Stimulated activated CD8-positive, alpha-beta memory T cell treated with anti-CD3 and anti-CD28 coated beads, Interleukin-2, amount 100 ng/mL, for 48 hours (primary cell): ENCODE measurements at regions not wholly inside any gene's neighbourhood (a gene's known extent, or its start where the extent isn't known, plus 50 kb on each side); places are given as distances from the start of the nearest gene placed in this dataset.
"Not testable (repeated sequence)": the region's sequence is repeated elsewhere in the genome, so short reads cannot be mapped to it uniquely, and the experiment has no call there.

ENCODE experiments used
- DNase-seq, 2 donors: peaks; one replicate each; pipeline ENCODE4 v3.0.0-alpha.2; 2020; ENCODE audit warnings: low read depth in 2 of 2

DNA sequence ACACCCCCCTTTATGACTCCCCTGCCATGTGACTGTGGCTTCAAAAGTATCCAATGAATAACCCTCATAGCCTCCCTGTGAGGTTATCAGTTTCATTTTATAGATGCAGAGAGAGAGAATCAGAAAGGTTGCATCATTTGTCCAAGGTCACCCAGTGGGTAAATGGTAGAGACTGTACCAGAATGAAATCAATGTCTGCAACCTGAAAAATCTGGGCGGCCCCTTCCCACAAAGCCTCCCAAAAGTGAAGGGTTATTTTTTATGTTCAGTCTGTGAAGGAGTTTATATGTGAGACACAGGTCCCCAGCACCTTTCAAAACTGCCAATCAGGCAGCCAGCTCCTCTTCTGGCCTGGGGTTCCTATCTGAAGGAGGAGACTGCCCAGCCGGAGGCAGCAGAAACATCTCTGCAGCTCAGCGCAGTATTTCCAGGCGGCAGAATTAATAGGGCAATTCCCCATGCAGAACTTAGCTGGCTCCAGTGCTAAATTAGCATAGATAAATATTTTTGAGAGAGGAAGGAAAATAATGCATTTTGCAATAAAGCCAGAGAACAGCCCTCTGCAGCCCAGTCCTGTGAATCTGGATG, 130.8 kb upstream of the PRR20G start:
- DNase-seq, result no peak

DNA sequence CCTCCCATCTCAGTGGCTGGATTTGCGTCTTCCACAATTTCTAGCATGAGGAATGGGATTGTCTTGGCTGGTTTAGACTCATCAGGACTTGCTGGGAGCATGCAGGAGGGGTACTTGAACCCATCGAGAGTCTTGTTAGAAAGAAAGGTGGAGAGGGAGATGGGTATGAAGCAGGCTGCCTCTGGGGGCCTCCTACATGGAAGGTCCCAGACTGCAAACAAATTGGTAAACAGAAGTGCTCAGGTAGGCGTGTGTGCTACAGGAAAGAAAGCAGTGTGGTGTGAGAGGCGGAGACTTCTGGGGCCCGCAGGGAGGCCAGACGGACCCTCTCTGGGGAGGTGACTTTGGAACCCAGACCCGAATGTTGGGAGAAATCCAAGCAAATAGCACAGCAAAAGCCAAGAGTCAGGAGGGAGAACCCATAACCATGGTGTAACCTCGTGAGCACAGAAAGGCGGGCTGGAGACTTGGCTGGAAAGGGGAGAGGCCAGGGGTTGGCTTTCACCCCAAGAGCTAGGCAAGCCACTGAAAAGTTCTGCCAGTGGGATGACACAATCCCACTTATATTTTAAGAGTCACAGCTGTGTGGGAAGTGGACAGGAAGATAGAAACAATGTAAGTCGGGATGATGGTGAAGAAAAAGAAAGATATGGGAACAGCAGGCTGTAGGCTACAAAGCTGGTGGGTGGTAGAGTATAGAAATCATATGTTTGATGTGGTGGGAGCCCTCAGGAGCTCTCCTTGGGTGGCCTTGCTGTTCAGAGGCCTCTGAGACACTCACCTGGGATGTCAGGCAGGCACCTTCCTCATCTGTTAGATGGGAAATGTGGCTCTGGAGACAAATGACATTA, 130.1 kb upstream of the PRR20G start:
- no peak for DNase-seq

DNA sequence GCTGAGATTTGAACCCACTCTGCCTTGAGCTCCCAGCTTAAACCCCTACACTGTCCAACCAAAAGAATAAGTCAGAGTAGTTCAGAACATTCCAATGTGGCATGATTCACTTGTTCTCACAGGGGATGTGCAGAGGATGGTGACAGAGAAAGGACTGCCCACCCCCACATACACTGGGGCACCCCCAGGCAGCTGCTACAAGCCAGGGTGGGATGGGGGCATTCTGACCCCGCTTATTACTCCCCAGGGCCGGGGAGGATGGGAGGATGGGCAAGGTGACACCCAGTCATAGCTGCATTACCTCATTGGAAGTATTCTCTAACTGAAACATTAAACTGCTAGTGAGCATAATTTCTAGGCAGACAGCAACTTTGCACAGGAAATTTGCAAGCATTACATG, 126.0 kb upstream of the PRR20G start:
- no peak for DNase-seq

DNA sequence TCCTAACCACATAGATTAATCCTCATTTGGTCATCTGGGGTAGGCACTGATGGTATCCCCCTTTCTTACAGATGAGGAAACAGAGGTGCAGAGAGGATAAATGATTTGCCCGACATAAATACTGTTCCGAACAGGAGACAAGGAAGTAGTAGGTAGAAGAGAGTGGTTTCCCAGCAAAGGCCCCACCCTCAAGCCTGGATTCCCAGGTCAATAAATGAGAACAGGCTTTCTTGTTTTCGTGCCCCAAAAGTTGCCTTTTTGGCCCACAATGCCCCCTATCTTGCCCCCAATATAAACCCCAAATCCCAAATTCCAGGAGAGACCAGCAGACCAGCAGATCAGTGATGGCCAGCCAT, 125.5 kb upstream of the PRR20G start:
- DNase-seq, result no peak

DNA sequence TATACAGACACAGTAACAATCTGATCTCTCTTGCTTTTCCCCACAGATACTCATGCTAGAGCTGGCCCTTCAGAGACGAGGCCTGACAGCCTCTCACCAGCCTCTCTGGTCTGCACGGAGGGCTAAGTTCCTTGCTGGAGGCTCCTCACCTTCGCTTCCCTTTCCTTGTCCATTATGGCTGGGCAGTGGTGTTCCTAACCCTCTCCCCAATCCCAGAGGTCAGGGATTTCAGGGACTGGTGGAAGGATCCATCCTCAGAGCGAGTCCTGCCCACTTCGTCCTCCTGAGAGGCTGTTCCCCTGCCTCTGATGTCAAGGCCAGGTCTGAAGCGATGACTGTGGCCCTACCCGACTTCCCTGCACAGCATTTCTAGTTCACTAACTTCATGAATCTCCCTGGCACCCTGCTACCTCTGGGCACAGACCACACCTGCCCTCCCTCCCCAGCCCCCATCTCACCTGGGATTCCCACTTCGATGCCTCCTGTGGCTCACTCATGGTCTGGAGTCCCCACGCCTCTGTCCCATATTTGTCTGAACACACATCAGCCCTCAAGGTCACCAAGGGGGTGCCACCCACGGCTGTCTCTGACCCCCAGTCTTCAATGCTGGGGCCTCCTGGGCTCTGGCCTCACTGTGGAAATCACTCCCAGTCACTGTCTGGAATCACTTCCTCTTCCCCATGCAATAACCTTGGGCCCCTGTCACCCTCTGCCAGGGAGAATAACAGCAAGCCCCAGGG, 124.9 kb upstream of the PRR20G start:
- no peak for DNase-seq

DNA sequence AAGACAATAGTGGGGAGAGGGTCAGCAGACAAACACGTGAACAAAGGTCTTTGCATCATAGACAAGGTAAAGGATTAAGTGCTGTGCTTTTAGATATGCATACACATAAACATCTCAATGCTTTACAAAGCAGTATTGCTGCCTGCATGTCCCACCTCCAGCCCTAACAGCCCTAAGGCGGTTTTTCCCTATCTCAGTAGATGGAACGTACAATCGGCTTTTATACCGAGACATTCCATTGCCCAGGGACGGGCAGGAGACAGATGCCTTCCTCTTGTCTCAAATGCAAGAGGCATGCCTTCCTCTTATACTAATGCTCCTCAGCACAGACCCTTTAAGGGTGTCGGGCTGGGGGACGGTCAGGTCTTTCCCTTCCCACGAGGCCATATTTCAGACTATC, 124.0 kb upstream of the PRR20G start:
- DNase-seq, result not testable (repeated sequence)

DNA sequence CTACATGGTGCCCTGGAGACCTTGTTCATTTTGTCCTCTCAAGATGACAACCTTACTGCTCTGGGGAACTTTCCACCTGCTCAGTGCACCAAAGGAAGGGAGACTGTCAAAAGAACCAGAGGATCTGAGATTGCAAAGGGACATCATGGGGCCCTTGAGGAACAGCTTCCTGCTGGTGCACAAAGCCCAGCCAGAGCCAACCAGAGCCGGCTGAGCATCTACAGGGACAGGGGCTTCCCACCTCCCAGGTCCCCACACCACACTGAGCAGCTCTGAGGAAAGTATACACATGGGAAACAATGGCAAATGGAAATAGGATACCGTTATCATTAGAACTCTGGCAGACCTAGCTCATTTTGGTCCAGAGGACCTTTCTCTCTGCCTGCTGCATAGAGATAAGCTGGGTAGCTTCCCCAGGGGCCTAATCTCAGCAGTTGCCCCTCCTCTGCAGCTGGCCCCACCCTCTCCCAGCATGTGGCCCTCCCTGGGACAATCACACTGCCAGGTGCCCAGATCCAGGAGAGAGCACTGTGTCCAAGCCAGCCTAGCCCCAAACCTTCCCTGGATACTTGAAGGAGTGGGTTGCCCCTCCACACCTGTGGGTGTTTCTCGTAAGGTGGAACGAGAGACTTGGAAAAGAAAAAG, 123.4 kb upstream of the PRR20G start:
- no peak for DNase-seq

DNA sequence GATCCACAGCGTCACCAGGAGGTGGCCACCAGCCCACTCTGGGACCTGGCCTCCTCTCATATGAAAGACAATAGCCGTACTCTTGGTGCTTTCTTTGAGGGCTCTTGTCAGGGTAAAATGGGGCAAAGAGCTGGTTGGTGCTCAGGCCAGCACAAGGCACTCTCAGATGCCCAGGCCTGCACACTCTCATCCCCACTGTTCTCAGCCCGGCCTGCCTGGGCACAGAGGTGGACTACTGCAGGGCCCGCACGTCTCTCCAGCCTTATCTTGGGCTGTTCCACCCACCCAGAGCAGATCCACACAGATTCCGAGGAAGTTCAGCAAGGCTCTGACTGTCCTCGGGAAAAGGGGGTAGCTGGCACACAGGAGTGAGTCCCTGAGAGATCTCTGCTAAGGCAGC, 122.8 kb upstream of the PRR20G start:
- DNase-seq, result no peak

DNA sequence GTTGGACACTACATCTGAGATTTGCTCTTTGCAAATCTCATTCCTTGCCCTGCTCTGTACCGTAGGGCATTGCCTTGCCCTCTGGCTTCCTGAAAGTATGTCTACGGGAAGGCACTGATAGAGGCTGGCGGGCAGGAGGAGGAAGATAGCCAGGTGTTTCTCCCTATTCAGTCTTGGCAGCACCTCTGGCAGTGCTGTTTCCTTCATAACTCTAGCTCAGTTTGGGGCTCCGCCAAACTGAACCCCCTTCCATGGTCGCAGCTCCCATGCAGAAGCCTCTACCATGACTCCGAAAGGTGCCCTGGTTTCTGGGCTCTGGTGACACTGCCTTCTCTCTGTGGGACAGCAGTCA, 122.3 kb upstream of the PRR20G start:
- DNase-seq, result no peak

DNA sequence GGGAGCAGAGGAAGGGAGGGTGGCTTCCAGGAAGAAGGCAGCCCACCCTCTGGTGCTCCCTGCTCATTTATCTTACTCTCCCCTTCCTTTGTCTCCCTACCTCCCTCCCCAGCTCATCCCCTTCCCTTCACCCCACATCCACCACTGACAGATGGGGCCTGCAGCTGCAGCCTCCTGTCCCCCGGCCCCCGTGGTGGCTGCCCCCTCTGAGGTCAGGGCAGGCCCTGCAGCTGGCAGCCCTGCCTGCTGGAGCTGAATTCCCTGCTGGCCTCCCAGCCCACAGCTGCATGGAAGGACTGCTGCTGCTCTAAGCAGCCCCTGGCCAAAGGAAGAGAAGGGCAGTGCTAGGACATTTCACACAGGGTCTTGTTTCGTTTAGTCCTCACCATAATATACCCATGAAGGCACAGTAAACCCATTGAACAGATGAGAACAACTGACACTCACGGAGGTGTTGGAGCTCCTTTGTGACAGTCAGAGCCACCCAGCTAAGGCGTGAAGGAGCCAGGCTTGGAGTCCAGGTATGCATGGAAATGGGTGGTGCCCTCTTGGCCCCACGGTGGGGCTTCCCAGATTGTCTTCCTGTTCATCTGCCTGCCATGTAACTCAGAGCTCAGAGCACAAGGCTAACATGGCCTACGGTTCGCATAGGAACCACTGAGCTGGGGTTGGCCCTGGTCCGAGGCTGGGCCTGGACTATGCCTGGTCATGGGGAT, 121.7 kb upstream of the PRR20G start:
- no peak for DNase-seq

DNA sequence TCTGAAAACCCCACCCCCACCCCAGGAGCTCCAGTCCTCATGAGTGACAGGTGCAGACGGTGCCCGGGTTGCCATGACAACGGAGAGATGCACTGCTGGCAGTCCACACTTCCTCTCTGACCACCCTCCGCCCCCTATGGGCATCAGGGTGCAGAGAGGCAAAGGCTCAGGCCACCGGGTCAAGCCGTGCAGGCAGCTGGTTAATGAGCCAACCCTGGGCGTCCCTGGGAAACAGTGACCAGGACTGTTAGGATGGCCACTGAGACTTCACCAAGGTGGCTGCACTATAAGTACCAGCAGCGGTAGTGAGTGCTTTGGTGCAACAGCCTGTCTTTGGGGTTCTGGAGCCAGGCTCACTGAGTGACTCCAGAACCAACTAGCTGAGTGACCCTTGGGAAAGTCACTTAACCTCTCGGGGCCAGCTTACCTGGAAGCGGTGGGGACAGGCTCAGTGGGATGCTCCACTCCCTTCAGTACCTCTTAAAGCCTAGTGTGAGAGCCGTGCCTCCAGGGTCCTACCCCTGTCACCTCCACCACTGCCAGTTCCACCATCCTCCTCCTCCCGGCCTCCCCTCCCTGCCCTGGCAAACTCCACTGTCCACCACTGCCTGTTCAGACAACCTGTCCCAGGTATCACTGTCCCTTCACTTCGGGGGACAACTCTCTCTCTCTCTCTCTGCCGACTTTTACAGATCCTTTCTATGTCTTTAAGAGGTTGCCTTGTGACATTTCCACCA, 121.0 kb upstream of the PRR20G start:
- DNase-seq, result no peak

DNA sequence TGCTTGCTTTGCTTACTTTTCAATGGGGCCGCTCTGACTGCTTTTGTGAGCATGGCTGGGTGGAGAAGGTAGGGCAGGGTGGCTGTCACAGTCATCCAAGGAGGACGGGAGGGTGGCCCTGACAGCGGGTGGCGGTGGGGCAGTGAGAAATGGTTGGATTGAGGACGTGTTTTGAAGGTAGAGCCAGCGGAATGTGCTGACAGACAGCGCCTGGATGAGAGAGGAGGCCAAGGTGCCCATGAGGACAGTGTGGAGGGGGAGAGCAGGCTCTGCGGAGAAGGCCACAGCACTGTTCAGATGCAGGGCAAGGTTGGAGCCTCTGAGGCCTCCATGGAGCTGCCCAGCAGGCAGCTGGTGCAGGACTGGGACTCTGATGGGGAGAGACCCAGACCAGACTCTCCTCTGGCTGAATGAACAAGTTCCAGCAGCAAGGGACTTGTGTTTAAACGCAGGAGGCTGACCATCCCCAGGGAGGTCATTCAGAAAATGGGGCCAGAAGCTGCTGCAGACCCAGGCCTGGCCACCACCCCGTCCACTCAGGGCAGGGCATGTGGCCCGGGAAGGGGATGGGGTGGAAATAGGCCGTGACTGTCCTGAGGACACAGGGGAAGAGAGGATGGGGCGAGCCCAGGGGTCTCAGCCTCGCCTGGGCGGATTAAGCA, 120.3 kb upstream of the PRR20G start:
- DNase-seq, result no peak

DNA sequence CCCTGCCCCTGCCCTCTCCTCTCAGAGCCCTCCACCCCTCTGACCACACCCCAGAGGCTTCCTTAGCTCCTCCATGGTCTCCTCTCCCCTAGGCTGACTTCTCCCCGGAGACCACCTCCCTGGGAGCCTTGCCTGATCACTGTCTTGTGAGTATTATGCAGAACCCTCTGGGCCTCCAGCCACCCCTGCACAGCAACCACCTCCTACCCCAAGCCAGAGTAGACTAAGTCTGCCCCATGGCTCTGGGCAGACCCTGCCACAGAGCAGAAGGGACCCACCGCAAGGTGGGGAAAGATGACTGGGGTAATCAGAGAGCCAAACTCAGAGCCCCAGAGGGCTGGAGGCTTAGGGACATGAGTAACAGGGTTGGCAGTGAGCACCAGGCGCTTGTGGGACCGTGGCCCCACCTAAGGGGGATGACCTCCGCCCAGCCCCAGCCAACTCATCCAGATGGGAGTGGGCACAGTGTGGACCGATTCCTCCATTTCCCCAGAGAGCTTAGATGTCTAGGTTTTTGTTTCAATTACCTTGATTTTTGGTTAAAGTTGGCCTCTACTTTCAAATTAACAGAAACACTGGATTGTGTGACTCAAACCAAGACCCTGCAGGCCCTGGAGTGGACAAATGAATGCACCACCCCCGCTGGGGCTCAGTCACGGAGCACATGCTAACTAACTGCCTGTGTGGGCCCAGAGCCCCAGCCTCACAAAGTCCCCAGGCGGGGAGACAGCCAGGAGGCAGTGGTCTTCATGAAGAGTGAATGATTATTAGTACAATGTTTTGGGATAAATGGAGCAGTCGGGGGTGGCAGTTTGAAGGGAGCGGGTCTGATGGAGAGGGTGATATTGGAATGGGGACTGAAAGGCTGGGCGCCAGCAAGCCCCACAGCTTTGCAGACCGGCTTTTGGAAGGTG, 119.4 kb upstream of the PRR20G start:
- DNase-seq, result no peak

DNA sequence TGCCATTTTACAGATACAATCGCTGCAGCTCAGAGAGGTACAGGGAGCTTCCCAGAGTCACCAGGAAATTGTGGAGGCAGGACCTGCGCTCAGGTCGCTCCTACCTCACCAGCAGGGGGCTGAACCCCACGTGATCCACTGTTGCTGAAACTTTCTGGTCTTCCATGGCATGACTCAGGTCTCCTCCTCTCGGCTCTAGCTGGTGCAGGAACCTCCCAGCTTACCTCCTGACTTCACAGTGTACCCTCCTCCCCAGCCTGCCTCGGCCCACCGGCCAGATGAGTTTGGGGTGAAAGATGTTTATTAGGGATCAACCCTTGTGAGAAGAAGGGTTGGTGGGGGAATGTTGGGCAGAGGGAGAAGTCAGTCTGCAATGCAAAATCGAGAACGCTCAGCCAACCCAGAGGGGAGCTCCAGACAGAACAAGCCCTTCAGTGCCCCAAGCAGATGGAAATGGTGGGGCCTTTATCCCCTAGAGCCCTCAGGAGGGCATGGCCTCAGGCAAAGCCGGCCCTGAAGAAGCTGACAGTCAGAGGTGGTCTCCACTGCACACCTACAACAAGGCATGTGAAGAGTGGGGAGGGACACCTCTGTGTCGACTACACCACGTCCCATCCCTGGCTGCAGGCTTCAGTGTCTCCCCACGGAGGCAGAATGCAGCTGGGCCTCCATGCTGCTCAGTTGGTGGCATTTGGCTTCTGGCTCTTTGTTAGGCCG, 118.6 kb upstream of the PRR20G start:
- peak in 1 of 2 donors; percentile 9 for DNase-seq

DNA sequence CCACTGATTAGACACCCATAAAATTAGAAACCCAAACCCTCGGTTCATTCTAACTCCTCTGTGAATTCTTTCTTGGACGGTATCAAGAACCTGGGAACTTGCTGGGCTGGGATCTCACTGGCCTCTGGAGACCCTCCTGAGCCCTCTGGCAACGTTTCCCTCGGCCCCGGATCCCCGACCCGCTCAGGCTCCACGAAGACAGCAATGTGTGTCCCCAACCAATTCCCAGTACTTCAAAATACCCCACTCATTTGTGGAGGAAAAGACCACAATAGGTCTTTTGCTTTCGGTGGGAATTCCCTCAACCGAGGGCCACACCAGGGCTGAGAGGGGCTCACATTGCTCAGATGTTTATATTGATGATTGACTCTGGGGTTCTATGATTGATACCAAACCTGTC, 117.9 kb upstream of the PRR20G start:
- no peak for DNase-seq

DNA sequence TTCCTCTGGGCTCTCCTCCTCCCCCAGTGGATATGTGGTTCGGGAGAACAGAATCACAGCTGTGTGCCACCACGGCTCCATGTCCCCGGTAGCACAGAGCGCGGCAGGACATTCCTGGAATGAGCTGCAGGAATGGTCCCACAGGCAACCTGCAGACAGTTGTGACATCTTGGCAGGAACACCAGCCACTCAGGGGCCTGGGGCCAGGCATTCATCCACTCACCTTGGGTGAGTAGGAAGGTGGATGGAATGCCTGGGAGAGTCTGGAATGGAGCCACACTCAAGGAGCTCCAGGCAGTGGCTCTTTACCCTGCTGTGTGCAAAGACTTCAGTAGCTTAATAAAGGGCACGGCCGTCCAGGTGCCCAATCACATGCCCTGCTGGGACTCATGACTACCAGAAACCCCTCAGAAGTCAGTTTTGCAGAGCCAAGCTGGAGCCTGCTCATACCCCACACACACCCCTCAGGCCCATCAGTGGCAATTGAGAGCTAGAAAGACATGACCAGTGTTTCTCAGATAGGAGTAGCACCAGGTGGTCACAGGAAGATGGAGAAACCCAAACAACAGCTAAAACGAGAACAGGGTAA, 117.3 kb upstream of the PRR20G start:
- no peak for DNase-seq

DNA sequence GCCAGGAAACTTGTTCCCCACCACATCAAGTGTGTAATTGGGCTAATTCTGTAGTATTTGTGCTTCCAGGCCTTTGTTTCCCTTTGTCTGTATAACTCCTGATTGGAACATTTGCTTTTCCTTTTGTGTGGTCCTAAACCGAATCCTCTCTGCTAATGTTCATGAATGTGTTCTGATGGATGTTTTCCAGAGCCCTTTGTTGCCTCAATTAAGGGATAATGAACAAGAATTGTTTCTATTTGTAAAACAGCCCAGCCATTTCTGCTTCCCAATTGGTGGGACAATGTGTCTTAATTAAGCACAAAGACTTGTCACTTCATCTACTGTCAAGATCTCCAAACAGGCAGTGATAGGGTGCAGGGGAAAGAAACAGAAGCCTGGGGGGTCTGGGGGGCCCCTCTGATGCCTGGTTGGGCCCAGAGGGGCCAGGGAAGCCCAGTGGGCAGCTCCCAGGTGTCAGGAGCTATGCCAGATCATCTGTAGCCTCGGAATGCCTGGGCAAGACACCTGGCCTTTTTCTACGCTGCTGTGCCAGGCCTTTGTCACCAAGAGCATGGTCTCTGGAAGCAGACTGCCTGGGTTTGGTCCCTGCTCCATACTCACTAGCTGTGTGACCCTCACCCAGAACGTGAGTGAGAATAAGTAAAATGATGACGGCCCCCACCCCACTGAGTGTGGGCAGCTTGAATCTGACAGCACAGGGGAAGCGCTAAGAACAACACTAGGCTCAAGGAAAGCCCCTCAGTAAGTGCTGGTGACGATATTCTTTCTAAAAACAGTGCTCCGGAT, 116.6 kb upstream of the PRR20G start:
- no peak for DNase-seq

DNA sequence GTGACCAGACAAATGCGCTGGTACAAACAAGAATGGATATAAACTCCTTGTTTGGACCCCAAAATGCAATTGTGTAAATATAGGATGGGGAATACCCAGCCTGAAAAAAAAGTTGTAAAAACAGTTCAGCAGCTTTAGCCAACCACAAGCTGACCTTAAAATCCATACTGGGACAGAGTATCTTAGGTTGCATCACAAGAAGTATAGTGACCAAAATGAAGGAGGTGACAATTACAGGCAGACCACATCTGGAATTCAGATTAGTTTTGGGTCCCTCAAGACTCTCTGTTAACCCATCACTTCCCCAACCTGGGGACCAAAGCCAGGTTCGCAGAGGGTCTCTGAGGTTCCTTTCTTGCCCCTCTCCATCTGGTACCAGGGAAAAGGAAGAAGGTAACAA, 115.9 kb upstream of the PRR20G start:
- no peak for DNase-seq
